ENCODE measurements at regions not wholly inside any gene's neighbourhood (a gene's known extent, or its start where the extent isn't known, plus 50 kb on each side); places are given as distances from the start of the nearest gene placed in this dataset.

DNA sequence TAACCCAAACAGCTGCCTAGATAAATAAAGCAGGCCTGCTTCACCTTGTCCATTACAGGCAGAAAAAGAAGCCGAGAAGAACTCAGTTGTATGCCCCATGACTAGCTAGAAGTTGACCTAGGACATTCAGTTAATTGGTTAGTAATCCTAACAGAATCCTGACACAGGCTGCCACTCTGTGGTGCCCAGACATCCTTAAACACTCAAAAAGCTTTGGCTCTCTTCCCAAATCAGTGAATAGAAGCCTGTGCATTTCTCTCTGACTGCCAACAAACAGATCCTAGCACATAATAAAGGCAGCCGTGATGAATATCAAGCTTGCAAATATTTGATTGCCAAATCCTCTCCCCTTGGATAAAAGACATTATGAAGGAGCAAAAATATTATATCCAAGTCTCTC is 519.1 kb upstream of the EYS start:
- Histone ChIP-seq H3K9me2 (ENCODE audit: insufficient read depth) (no peaks in the 10 kb centered on the region), H2AFZ (no peak overlapping the region), H3K27ac (no peak overlapping the region), H3F3A (ENCODE audit: insufficient read depth, low read depth) (no peaks in the 10 kb centered on the region), H3K36me3 (ENCODE audit: low read depth) (no peaks in the 10 kb centered on the region), H3K4me3 (no peak overlapping the region), H3K9me3 (ENCODE audit: insufficient read depth, low read depth) (no peaks in the 10 kb centered on the region), H3K79me2 (ENCODE audit: low read depth) (no peaks in the 10 kb centered on the region), H4K20me1 (ENCODE audit: insufficient read depth) (no peaks in the 10 kb centered on the region), H3K27me3 (ENCODE audit: insufficient read depth, low read depth) (no peaks in the 10 kb centered on the region), H3K4me1 (replicated peaks; ENCODE audit: insufficient read depth) (no peaks in the 10 kb centered on the region), H3K4me2 (no peak overlapping the region)
- POLR2A ChIA-PET (ENCODE audit: unreplicated experiment), result no interaction called here
- DNase-seq, result no peak
- TF ChIP-seq, protein P1, sequence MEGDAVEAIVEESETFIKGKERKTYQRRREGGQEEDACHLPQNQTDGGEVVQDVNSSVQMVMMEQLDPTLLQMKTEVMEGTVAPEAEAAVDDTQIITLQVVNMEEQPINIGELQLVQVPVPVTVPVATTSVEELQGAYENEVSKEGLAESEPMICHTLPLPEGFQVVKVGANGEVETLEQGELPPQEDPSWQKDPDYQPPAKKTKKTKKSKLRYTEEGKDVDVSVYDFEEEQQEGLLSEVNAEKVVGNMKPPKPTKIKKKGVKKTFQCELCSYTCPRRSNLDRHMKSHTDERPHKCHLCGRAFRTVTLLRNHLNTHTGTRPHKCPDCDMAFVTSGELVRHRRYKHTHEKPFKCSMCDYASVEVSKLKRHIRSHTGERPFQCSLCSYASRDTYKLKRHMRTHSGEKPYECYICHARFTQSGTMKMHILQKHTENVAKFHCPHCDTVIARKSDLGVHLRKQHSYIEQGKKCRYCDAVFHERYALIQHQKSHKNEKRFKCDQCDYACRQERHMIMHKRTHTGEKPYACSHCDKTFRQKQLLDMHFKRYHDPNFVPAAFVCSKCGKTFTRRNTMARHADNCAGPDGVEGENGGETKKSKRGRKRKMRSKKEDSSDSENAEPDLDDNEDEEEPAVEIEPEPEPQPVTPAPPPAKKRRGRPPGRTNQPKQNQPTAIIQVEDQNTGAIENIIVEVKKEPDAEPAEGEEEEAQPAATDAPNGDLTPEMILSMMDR (conservative IDR thresholded peaks at IDR 0.05), result no peak
- no peak for TF ChIP-seq EZH2 (IDR thresholded peaks at IDR 0.05; ENCODE audit: low read depth)
- intact Hi-C loops (cut with micrococcal nuclease; ENCODE audit: unreplicated experiment), result no loop called here
- CTCF ChIA-PET, result no interaction called here
- no TSS peak for BruUV-seq (replicated peaks)

DNA sequence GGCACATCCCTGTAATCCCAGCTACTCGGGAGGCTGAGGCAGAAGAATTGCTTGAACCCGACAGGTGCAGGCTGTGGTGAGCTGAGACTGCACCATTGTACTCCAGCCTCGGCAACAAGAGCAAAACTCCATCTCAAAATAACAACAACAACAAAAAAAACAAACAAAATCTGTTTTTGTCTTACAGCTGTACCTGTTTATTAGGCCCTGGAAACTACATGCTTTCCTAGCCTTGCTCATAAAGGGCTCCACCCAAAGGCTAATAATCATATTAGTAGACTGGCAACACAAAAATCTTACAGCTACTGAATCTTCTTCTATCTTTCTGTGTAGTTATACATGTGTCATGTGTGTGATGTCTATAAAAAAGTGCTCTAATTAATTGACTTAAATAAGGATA is 503.9 kb upstream of the EYS start:
- H3K27me3 ChIP-seq (ENCODE audit: insufficient read depth, low read depth), result no peaks in the 10 kb centered on the region
- H3K27ac ChIP-seq, result no peak overlapping the region
- intact Hi-C loops (cut with micrococcal nuclease; ENCODE audit: unreplicated experiment), result no loop called here
- H3F3A ChIP-seq (ENCODE audit: insufficient read depth, low read depth), result no peaks in the 10 kb centered on the region
- no peaks in the 10 kb centered on the region for H4K20me1 ChIP-seq (ENCODE audit: insufficient read depth)
- no peaks in the 10 kb centered on the region for H3K79me2 ChIP-seq (ENCODE audit: low read depth)
- ChIA-PET CTCF (no interaction called here), POLR2A (ENCODE audit: unreplicated experiment) (no interaction called here)
- H3K4me2 ChIP-seq, result no peak overlapping the region
- no peak for DNase-seq
- TF ChIP-seq, protein P1 (conservative IDR thresholded peaks at IDR 0.05), result no peak
- TF ChIP-seq EZH2 (IDR thresholded peaks at IDR 0.05; ENCODE audit: low read depth), result no peak
- no peaks in the 10 kb centered on the region for H3K9me3 ChIP-seq (ENCODE audit: insufficient read depth, low read depth)
- no peaks in the 10 kb centered on the region for H3K36me3 ChIP-seq (ENCODE audit: low read depth)
- H3K4me3 ChIP-seq, result no peak overlapping the region
- no peak overlapping the region for H2AFZ ChIP-seq
- BruUV-seq (replicated peaks), result no TSS peak
- no peaks in the 10 kb centered on the region for H3K9me2 ChIP-seq (ENCODE audit: insufficient read depth)
- no peaks in the 10 kb centered on the region for H3K4me1 ChIP-seq (replicated peaks; ENCODE audit: insufficient read depth)

DNA sequence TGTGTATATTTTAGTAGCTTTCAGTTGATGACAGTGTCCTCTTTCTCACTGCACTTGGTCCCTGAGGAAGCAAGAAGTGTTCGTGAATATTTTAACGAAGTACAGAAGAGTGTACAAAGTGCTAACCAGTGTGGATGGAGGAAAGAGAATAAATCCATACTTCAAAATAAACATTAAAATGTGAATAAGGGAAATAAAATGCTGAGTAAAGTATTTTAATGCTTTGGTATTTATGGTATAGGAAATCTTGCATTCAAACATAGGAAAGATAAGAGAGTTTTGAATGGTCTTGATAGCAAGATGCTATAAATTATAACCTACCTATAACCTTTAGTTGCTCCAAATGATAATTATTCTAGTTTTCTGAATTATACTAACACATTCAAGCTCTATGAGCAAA is 493.4 kb upstream of the EYS start:
- POLR2A ChIA-PET (ENCODE audit: unreplicated experiment), result no interaction called here
- no peaks in the 10 kb centered on the region for H3K9me3 ChIP-seq (ENCODE audit: insufficient read depth, low read depth)
- no peak for TF ChIP-seq EZH2 (IDR thresholded peaks at IDR 0.05; ENCODE audit: low read depth)
- TF ChIP-seq, protein P1 (conservative IDR thresholded peaks at IDR 0.05), result no peak

More for the DNA sequence above, 493.4 kb upstream of the EYS start:
- Histone ChIP-seq H3K9me2 (ENCODE audit: insufficient read depth) (no peaks in the 10 kb centered on the region), H2AFZ (no peak overlapping the region), H3F3A (ENCODE audit: insufficient read depth, low read depth) (no peaks in the 10 kb centered on the region), H3K36me3 (ENCODE audit: low read depth) (no peaks in the 10 kb centered on the region), H4K20me1 (ENCODE audit: insufficient read depth) (no peaks in the 10 kb centered on the region), H3K27me3 (ENCODE audit: insufficient read depth, low read depth) (no peaks in the 10 kb centered on the region), H3K4me1 (replicated peaks; ENCODE audit: insufficient read depth) (no peaks in the 10 kb centered on the region), H3K4me3 (no peak overlapping the region), H3K27ac (no peak overlapping the region), H3K79me2 (ENCODE audit: low read depth) (no peaks in the 10 kb centered on the region), H3K4me2 (no peak overlapping the region)
- no TSS peak for BruUV-seq (replicated peaks)
- CTCF ChIA-PET, result no interaction called here
- DNase-seq, result no peak
- intact Hi-C loops (cut with micrococcal nuclease; ENCODE audit: unreplicated experiment), result no loop called here

Measured in PC-9 (cell line).